H1 (cell line): ENCODE measurements at regions not wholly inside any gene's neighbourhood (a gene's known extent, or its start where the extent isn't known, plus 50 kb on each side); places are given as distances from the start of the nearest gene placed in this dataset.

Source experiments
- CTCF ChIA-PET: fragments of 300-600 bp; sonication (Branson Sonifier 250); formaldehyde crosslinking; loops from one replicate; lab custom pipeline; 2021; ENCODE audit not compliant: partially characterized antibody; lab: Charles Lee
- POLR2A ChIA-PET: fragments of 300-600 bp; sonication (Branson Sonifier 250); formaldehyde crosslinking; loops from one replicate; lab custom pipeline; 2021; ENCODE audit warnings: inconsistent platforms; ENCODE audit not compliant: partially characterized antibody; lab: Charles Lee
- DNase-seq, 2 experiments: peaks; one replicate each; pipeline versions ENCODE4 v3.0.0 to v3.0.0-alpha.2; 2010 to 2022; ENCODE audit warnings: low spot score in 2 of 2, low read depth in 1 of 2, mixed read lengths in 1 of 2
- FAIRE-seq: peaks from 2 replicates; lab custom pipeline; 2011; peaks lifted over from hg19 to GRCh38; lab: Jason Lieb, UNC
- H2AFZ ChIP-seq: 2 replicates; pipeline ENCODE4 v1.8.1; 2012; ENCODE audit warnings: low read length, inconsistent platforms
- H2AK5ac ChIP-seq: 2 replicates; pipeline ENCODE4 v1.6.1; 2013; ENCODE audit warnings: low read depth, low read length
- H2BK120ac ChIP-seq: replicated peaks from 2 replicates; pipeline ENCODE3; 2013; ENCODE audit warnings: low read depth, low read length, inconsistent platforms
- H2BK12ac ChIP-seq: 2 replicates; pipeline ENCODE4 v1.6.1; 2013; ENCODE audit warnings: low read depth, low read length
- H2BK15ac ChIP-seq: 2 replicates; pipeline ENCODE4 v1.6.1; 2013; ENCODE audit warnings: low read length
- H2BK20ac ChIP-seq: 2 replicates; pipeline ENCODE4 v1.6.1; 2013; ENCODE audit warnings: low read length
- H2BK5ac ChIP-seq: 2 replicates; pipeline ENCODE4 v1.6.1; 2013; ENCODE audit warnings: low read depth, low read length
- H3K14ac ChIP-seq: 2 replicates; pipeline ENCODE4 v1.6.1; 2013; ENCODE audit warnings: inconsistent platforms; ENCODE audit not compliant: insufficient read length
- H3K18ac ChIP-seq: 2 replicates; pipeline ENCODE4 v1.6.1; 2013; ENCODE audit warnings: low read length; ENCODE audit errors: extremely low read depth
- H3K23ac ChIP-seq: 2 replicates; pipeline ENCODE4 v1.6.1; 2013; ENCODE audit warnings: inconsistent platforms; ENCODE audit not compliant: insufficient read length
- H3K23me2 ChIP-seq: 2 replicates; pipeline ENCODE4 v1.6.1; 2013; ENCODE audit warnings: low read depth, low read length
- H3K27ac ChIP-seq: 2 replicates; pipeline ENCODE4 v1.6.1; 2011; ENCODE audit warnings: low read depth, low read length, inconsistent platforms
- H3K27me3 ChIP-seq, 4 experiments: replicated peaks in 1 of 4; 1 replicate in 1 of 4; 2 replicates in 3 of 4; pipeline versions ENCODE4 v1.6.1 to v1.8.1; 2011 to 2013; ENCODE audit warnings: low read length in 3 of 4, mild to moderate bottlenecking in 3 of 4, inconsistent platforms in 2 of 4, mixed read lengths in 2 of 4, moderate library complexity in 1 of 4; ENCODE audit not compliant: control insufficient read depth in 3 of 4, insufficient read depth in 3 of 4; ENCODE audit errors: extremely low read depth in 1 of 4
- H3K36me3 ChIP-seq, 4 experiments: 2 replicates each; pipeline versions ENCODE4 v1.6.1 to v1.8.1; 2011 to 2013; ENCODE audit warnings: mild to moderate bottlenecking in 4 of 4, low read length in 3 of 4, moderate library complexity in 2 of 4, control low read depth in 1 of 4, inconsistent platforms in 1 of 4; ENCODE audit not compliant: insufficient read depth in 4 of 4, control insufficient read depth in 2 of 4
- H3K4ac ChIP-seq: replicated peaks from 2 replicates; pipeline ENCODE3; 2013; ENCODE audit warnings: low read length, low read depth, mixed read lengths, inconsistent platforms; ENCODE audit not compliant: insufficient read length
- H3K4me1 ChIP-seq, 4 experiments: replicated peaks in 1 of 4; 1 replicate in 1 of 4; 2 replicates in 3 of 4; pipeline versions ENCODE4 v1.6.1 to v1.8.1; 2011 to 2013; ENCODE audit warnings: low read length in 3 of 4, inconsistent platforms in 2 of 4, mixed read lengths in 1 of 4; ENCODE audit not compliant: insufficient read depth in 4 of 4, control insufficient read depth in 3 of 4
- H3K4me2 ChIP-seq, 2 experiments: 2 replicates each; pipeline versions ENCODE4 v1.6.1 to v1.8.1; 2011 to 2013; ENCODE audit warnings: low read depth in 2 of 2, low read length in 2 of 2, control low read depth in 1 of 2, inconsistent platforms in 1 of 2, mild to moderate bottlenecking in 1 of 2; ENCODE audit not compliant: insufficient read depth in 1 of 2
- H3K4me3 ChIP-seq, 4 experiments: fragments of 200-600, 300-600 bp in 1 of 4; sonication (generic), shearing (Covaris generic), sonication (Bioruptor Twin) in 1 of 4; 2 replicates each; pipeline versions ENCODE4 v1.5.1 to v1.8.1; 2011 to 2016; ENCODE audit warnings: low read length in 4 of 4, low read depth in 3 of 4, control low read depth in 2 of 4, inconsistent platforms in 2 of 4, mild to moderate bottlenecking in 2 of 4, mixed read lengths in 1 of 4, moderate library complexity in 1 of 4; ENCODE audit not compliant: insufficient read depth in 2 of 4; ENCODE audit errors: extremely low read depth in 1 of 4
- H3K56ac ChIP-seq: replicated peaks from 2 replicates; pipeline ENCODE3; 2013; ENCODE audit warnings: low read depth, mild to moderate bottlenecking, mixed read lengths, low read length, inconsistent platforms; ENCODE audit not compliant: insufficient read length
- H3K79me1 ChIP-seq: 2 replicates; pipeline ENCODE4 v1.6.1; 2013; ENCODE audit warnings: low read depth, low read length, control low read depth
- H3K79me2 ChIP-seq, 2 experiments: 2 replicates each; pipeline versions ENCODE4 v1.6.1 to v1.8.1; 2012 to 2013; ENCODE audit warnings: low read length in 2 of 2, mild to moderate bottlenecking in 2 of 2, inconsistent platforms in 1 of 2; ENCODE audit not compliant: insufficient read depth in 2 of 2, control insufficient read depth in 1 of 2
- H3K9ac ChIP-seq, 4 experiments: replicated peaks in 1 of 4; 1 replicate in 1 of 4; 2 replicates in 3 of 4; pipeline versions ENCODE4 v1.6.1 to v1.8.1; 2011 to 2013; ENCODE audit warnings: low read depth in 3 of 4, low read length in 3 of 4, control low read depth in 2 of 4, mild to moderate bottlenecking in 2 of 4, moderate library complexity in 2 of 4, inconsistent platforms in 1 of 4; ENCODE audit errors: extremely low read depth in 1 of 4
- H3K9me3 ChIP-seq, 2 experiments: 2 replicates each; pipeline versions ENCODE4 v1.6.1 to v1.8.1; 2012 to 2013; ENCODE audit warnings: mild to moderate bottlenecking in 2 of 2, moderate library complexity in 2 of 2, control low read depth in 1 of 2, inconsistent platforms in 1 of 2, low read depth in 1 of 2, low read length in 1 of 2, mixed read lengths in 1 of 2; ENCODE audit not compliant: insufficient read depth in 2 of 2
- H4K20me1 ChIP-seq, 2 experiments: replicated peaks in 1 of 2; 2 replicates each; pipeline versions ENCODE3 to v1.8.1; 2011 to 2013; ENCODE audit warnings: inconsistent platforms in 2 of 2, low read length in 2 of 2, mild to moderate bottlenecking in 1 of 2; ENCODE audit not compliant: insufficient read depth in 2 of 2, control insufficient read depth in 1 of 2
- H4K5ac ChIP-seq: 2 replicates; pipeline ENCODE4 v1.6.1; 2013; ENCODE audit warnings: low read length, low read depth, mixed read lengths, inconsistent platforms; ENCODE audit not compliant: insufficient read length
- H4K8ac ChIP-seq: 2 replicates; pipeline ENCODE4 v1.8.0; 2013; ENCODE audit warnings: mild to moderate bottlenecking, moderate library complexity, low read length, inconsistent platforms; ENCODE audit not compliant: insufficient read depth; ENCODE audit errors: extremely low read depth
- H4K91ac ChIP-seq: replicated peaks from 2 replicates; pipeline ENCODE3; 2013; ENCODE audit warnings: low read length, mixed read lengths, inconsistent platforms; ENCODE audit not compliant: insufficient read length
- BRCA1 ChIP-seq: IDR thresholded peaks from 2 replicates; pipeline ENCODE4 v1.6.1; 2012; ENCODE audit warnings: low read depth, low read length, improper control_type of control experiment
- CBX8 ChIP-seq: fragments of 300-800, 300-1000 bp; sonication (generic); IDR thresholded peaks from 2 replicates; pipeline ENCODE4 v1.7.1; 2016; ENCODE audit warnings: low read depth, low read length, borderline replicate concordance
- CREB1 ChIP-seq: IDR thresholded peaks from 2 replicates; pipeline ENCODE4 v1.6.1; 2012; ENCODE audit warnings: inconsistent platforms
- CTCF ChIP-seq, 3 experiments: IDR thresholded peaks; 1 replicate in 2 of 3; 2 replicates in 1 of 3; pipeline versions ENCODE4 v1.5.1 to v1.6.1; 2011; ENCODE audit warnings: low read length in 3 of 3, mild to moderate bottlenecking in 3 of 3, inconsistent platforms in 2 of 3, low read depth in 1 of 3, moderate library complexity in 1 of 3; ENCODE audit not compliant: insufficient read depth in 1 of 3; ENCODE audit errors: control extremely low read depth in 1 of 3
- EP300 ChIP-seq, 2 experiments: IDR thresholded peaks; 1 replicate in 1 of 2; 2 replicates in 1 of 2; pipeline ENCODE4 v1.6.1; 2011 to 2012; ENCODE audit warnings: low read depth in 2 of 2, low read length in 2 of 2, mild to moderate bottlenecking in 2 of 2, borderline replicate concordance in 1 of 2, inconsistent platforms in 1 of 2, moderate library complexity in 1 of 2
- POLR2A ChIP-seq, 2 experiments: IDR thresholded peaks; 1 replicate in 1 of 2; 2 replicates in 1 of 2; pipeline ENCODE4 v1.6.1; 2011; ENCODE audit warnings: low read depth in 2 of 2, low read length in 2 of 2, mild to moderate bottlenecking in 2 of 2; ENCODE audit errors: control extremely low read depth in 1 of 2
- POU5F1 ChIP-seq: IDR thresholded peaks from 2 replicates; pipeline ENCODE4 v1.6.1; 2011; ENCODE audit warnings: low read depth, mild to moderate bottlenecking, low read length, moderate library complexity
- RBBP5 ChIP-seq: IDR thresholded peaks from 2 replicates; pipeline ENCODE4 v1.7.1; 2012; ENCODE audit warnings: low read depth, mild to moderate bottlenecking, inconsistent platforms, low read length, moderate library complexity, borderline replicate concordance
- RFX5 ChIP-seq: IDR thresholded peaks from 2 replicates; pipeline ENCODE4 v1.6.1; 2011; ENCODE audit warnings: low read depth, low read length, improper control_type of control experiment, borderline replicate concordance
- SP1 ChIP-seq: IDR thresholded peaks from 2 replicates; pipeline ENCODE4 v1.6.1; 2011; ENCODE audit warnings: low read depth, low read length
- TAF7 ChIP-seq: optimal IDR thresholded peaks from 2 replicates; pipeline ENCODE3; 2011; ENCODE audit warnings: low read depth, mild to moderate bottlenecking, inconsistent platforms, low read length, moderate library complexity, borderline replicate concordance
- WGBS, 2 experiments: shearing (Covaris generic) in 1 of 2; methylation state at CpG; one replicate each; pipeline versions ENCODE4 v1.1.6 to v1.1.7; 2013 to 2015; ENCODE audit warnings: low lambda C conversion rate in 2 of 2, mixed read lengths in 2 of 2, inconsistent platforms in 1 of 2, low coverage in 1 of 2, missing lambda C conversion rate in 1 of 2; ENCODE audit not compliant: insufficient replicate concordance in 2 of 2, insufficient coverage in 1 of 2, insufficient read length in 1 of 2; ENCODE audit errors: extremely low coverage in 1 of 2, missing lambda C conversion rate in 1 of 2; 5-methylcytosine and 5-hydroxymethylcytosine counted together

- TF ChIP-seq POLR2A (IDR thresholded peaks at IDR 0.05; ENCODE audit: control extremely low read depth in 1 of 2, low read depth in 2 of 2, low read length in 2 of 2), result no peak
Measured at GRCh38 chr13:62035981-62036380, 620.3 kb upstream of the PCDH20 start (continued).

GRCh38 chr13:62033934-62034333, 618.3 kb upstream of the PCDH20 start:
- H3K36me3 ChIP-seq, result no peaks in the 10 kb centered on the region
- H3K79me1 ChIP-seq, result no peaks in the 10 kb centered on the region
- no peak overlapping the region for H2BK20ac ChIP-seq
- no peak overlapping the region for H3K14ac ChIP-seq
- no peak overlapping the region for H3K18ac ChIP-seq
- no peak overlapping the region for H2AK5ac ChIP-seq
- H3K27me3 ChIP-seq, result no peaks in the 10 kb centered on the region
- no peaks in the 10 kb centered on the region for H3K79me2 ChIP-seq
- CTCF ChIA-PET, result no interaction called here
- POLR2A ChIA-PET, result no interaction called here
- H3K27ac ChIP-seq, result no peak overlapping the region
- no peaks in the 10 kb centered on the region for H3K23me2 ChIP-seq
- H3K4me3 ChIP-seq, result no peak overlapping the region
- H4K91ac ChIP-seq, result no peak overlapping the region
- no peak overlapping the region for H3K4ac ChIP-seq
- WGBS, 2 experiments, result 82% methylated on average over 4 of the region's 4 CpGs; no CpG with 5 or more reads in 1 of the 2 experiments
- H4K20me1 ChIP-seq, result no peaks in the 10 kb centered on the region
- H2AFZ ChIP-seq, result no peak overlapping the region
- H3K56ac ChIP-seq, result no peak overlapping the region
- no peak for DNase-seq
- H2BK15ac ChIP-seq, result no peak overlapping the region
- no peak for FAIRE-seq
- no peak overlapping the region for H3K23ac ChIP-seq
- no peak overlapping the region for H2BK12ac ChIP-seq
- no peak overlapping the region for H4K5ac ChIP-seq
- no peak overlapping the region for H2BK5ac ChIP-seq
- H3K9ac ChIP-seq, result no peak overlapping the region
- no peaks in the 10 kb centered on the region for H3K4me1 ChIP-seq
- H4K8ac ChIP-seq, result no peak overlapping the region
- H2BK120ac ChIP-seq, result no peak overlapping the region
- no peak overlapping the region for H3K4me2 ChIP-seq
- no peaks in the 10 kb centered on the region for H3K9me3 ChIP-seq
- TF ChIP-seq RFX5, result no peak
- TF ChIP-seq CTCF (IDR thresholded peaks at IDR 0.05; ENCODE audit: control extremely low read depth in 1 of 3, insufficient read depth in 1 of 3, low read depth in 1 of 3, low read length in 3 of 3), result no peak
- TF ChIP-seq BRCA1, result no peak
- TF ChIP-seq POU5F1, result no peak
- TF ChIP-seq TAF7, result no peak
- no peak for TF ChIP-seq RBBP5
- TF ChIP-seq CBX8, result no peak
- TF ChIP-seq SP1, result no peak
- no peak for TF ChIP-seq CREB1
- no peak for TF ChIP-seq EP300 (IDR thresholded peaks at IDR 0.05; ENCODE audit: borderline replicate concordance in 1 of 2, low read depth in 2 of 2, low read length in 2 of 2)
